Stomach (tissue), 8 donors: ENCODE measurements at regions not wholly inside any gene's neighbourhood (a gene's known extent, or its start where the extent isn't known, plus 50 kb on each side); places are given as distances from the start of the nearest gene placed in this dataset.

Source experiments
- DNase-seq, 2 donors: peaks; one replicate each; pipeline versions ENCODE4 v3.0.0 to v3.0.0-alpha.2; 2013 to 2019
- H3K27ac ChIP-seq, 5 donors: fragments of 200-600 bp in 4 of 5; sonication (generic) in 4 of 5; one replicate each; pipeline ENCODE4 v1.5.1; 2013 to 2019; ENCODE audit warnings: mild to moderate bottlenecking in 1 of 5, moderate library complexity in 1 of 5
- H3K27me3 ChIP-seq, 3 donors: fragments of 200-600 bp; sonication (generic); one replicate each; pipeline ENCODE4 v1.5.1; 2017 to 2019; ENCODE audit warnings: mixed run types in 1 of 3
- H3K36me3 ChIP-seq, 4 donors: fragments of 200-600 bp; sonication (generic); 1 replicate in 3 of 4; 2 replicates in 1 of 4; pipeline ENCODE4 v1.5.1; 2016 to 2019
- H3K4me1 ChIP-seq, 4 donors: fragments of 200-600 bp; sonication (generic); one replicate each; pipeline ENCODE4 v1.5.1; 2016 to 2019
- H3K4me3 ChIP-seq, 4 donors: fragments of 200-600 bp; sonication (generic) in 3 of 4; one replicate each; pipeline ENCODE4 v1.5.1; 2016 to 2019; ENCODE audit warnings: mild to moderate bottlenecking in 1 of 4
- H3K9me3 ChIP-seq, 4 donors: fragments of 200-600 bp; sonication (generic); one replicate each; pipeline ENCODE4 v1.5.1; 2016 to 2019
- CTCF ChIP-seq, 7 experiments: fragments of 450-650 bp in 4 of 7; fragments of 200-600 bp in 3 of 7; sonication (generic) in 3 of 7; IDR thresholded peaks; one replicate each; pipeline ENCODE4 v1.5.1; 2016 to 2019; ENCODE audit warnings: antibody characterized with exemption in 7 of 7, control low read depth in 2 of 7, mild to moderate bottlenecking in 1 of 7
- EP300 ChIP-seq: sonication (generic); formaldehyde crosslinking; IDR thresholded peaks from one replicate; pipeline ENCODE4 v1.6.1; 2017; ENCODE audit warnings: antibody characterized with exemption
- POLR2A ChIP-seq, 4 donors: fragments of 450-650 bp; IDR thresholded peaks; one replicate each; pipeline ENCODE4 v1.6.1; 2016; ENCODE audit warnings: antibody characterized with exemption in 4 of 4, control low read depth in 2 of 4, mild to moderate bottlenecking in 1 of 4, moderate library complexity in 1 of 4
- POLR2AphosphoS5 ChIP-seq, 3 donors: sonication (generic); formaldehyde crosslinking; IDR thresholded peaks; one replicate each; pipeline ENCODE4 v1.6.1; 2016; ENCODE audit warnings: antibody characterized with exemption in 3 of 3
- WGBS, 5 donors: extraction: QIAGEN DNeasy Blood & Tissue Kit in 3 of 5; methylation state at CpG; one replicate each; pipeline versions ENCODE4 v1.1.5 to v1.1.7; 2013 to 2018; 5-methylcytosine and 5-hydroxymethylcytosine counted together
- intact Hi-C: fragments of 100-400 bp; cut with DNase I; formaldehyde crosslinking; loops from one replicate; pipeline ENCODE4 v1.15.1; 2023; ENCODE audit warnings: low total_unique reads
- donor health status: healthy with polysubstance abuse.
- donor health status: Bipolar disorder and iron deficiency.
- donor health status: healthy.

DNA sequence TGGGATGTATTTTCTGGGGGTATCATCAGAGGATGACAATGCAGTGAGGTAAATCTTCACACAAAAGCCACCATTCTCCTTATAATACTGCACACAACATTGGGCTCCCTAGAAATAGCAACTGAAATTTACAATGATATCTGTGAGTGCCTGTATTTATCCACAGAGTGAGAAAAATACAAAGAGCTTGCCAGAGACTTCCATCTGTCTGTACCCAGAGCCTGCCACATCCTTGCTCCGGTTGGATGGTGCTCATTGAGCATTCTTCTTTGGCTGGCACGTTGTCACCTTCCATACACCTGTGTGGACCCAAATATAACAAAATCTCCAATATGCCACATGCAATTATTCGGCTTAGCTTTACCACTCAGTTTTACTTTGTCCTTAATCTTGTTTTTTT, 189.5 kb upstream of the UFM1 start:
- H3K27me3 ChIP-seq = no peaks in the 10 kb centered on the region
- TF ChIP-seq POLR2A (IDR thresholded peaks at IDR 0.05) = no peak
- no peak for TF ChIP-seq CTCF (IDR thresholded peaks at IDR 0.05)
- no peak for TF ChIP-seq EP300
- no peak for TF ChIP-seq POLR2AphosphoS5 (IDR thresholded peaks at IDR 0.05)
- no peaks in the 10 kb centered on the region for H3K4me1 ChIP-seq
- no peak overlapping the region for H3K4me3 ChIP-seq
- intact Hi-C loops = no loop called here
- H3K36me3 ChIP-seq = no peaks in the 10 kb centered on the region
- no peaks in the 10 kb centered on the region for H3K9me3 ChIP-seq
- no peak overlapping the region for H3K27ac ChIP-seq
- 81 to 94% (median 88%) methylated on average over 3 of the region's 3 CpGs for WGBS, 5 donors
- DNase-seq = no peak

- H3K4me3 ChIP-seq = no peak overlapping the region
- no peak for DNase-seq
- H3K4me1 ChIP-seq = no peaks in the 10 kb centered on the region
- intact Hi-C loops = no loop called here
- TF ChIP-seq POLR2A (IDR thresholded peaks at IDR 0.05) (no peak), CTCF (IDR thresholded peaks at IDR 0.05) (no peak)
- no peaks in the 10 kb centered on the region for H3K36me3 ChIP-seq
- no peaks in the 10 kb centered on the region for H3K9me3 ChIP-seq
- H3K27me3 ChIP-seq = no peaks in the 10 kb centered on the region
- WGBS, 5 donors = 90 to 100% (median 98%) methylated on average over 1 of the region's 1 CpG
- H3K27ac ChIP-seq = no peak overlapping the region
Measured at GRCh38 chr13:38159710-38160109, 189.9 kb upstream of the UFM1 start.

DNA sequence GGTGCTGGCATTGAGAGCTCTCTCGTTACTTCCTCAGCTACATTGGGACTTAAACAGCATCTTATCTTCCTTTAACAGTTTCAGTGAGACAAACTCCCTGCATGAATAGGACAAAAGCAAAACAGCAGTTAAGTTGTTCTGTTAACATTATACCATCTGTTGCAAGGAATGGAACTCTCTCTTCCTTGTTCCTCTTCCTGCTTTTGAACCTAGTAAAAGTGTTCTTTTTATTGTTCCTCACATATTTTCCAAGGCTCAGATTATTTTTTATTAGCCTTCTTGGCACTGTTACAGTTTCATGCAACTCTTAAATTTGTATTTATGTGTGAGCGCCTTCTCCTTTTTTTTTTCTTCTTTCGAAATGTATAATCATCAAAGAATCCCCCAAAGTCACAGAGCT, 202.6 kb upstream of the UFM1 start:
- no peak for DNase-seq
- no peaks in the 10 kb centered on the region for H3K27me3 ChIP-seq
- TF ChIP-seq POLR2A (IDR thresholded peaks at IDR 0.05) (no peak), POLR2AphosphoS5 (IDR thresholded peaks at IDR 0.05) (no peak), CTCF (IDR thresholded peaks at IDR 0.05) (no peak), EP300 (no peak)
- no peaks in the 10 kb centered on the region for H3K4me1 ChIP-seq
- WGBS, 5 donors = 72 to 83% (median 77%) methylated on average over 3 of the region's 3 CpGs
- H3K36me3 ChIP-seq = no peaks in the 10 kb centered on the region
- intact Hi-C loops = no loop called here
- peaks cover 0 to 1% (median under 1%) of the 10 kb centered on the region in 4 donors for H3K9me3 ChIP-seq
- no peak overlapping the region for H3K27ac ChIP-seq
- H3K4me3 ChIP-seq = no peak overlapping the region

DNA sequence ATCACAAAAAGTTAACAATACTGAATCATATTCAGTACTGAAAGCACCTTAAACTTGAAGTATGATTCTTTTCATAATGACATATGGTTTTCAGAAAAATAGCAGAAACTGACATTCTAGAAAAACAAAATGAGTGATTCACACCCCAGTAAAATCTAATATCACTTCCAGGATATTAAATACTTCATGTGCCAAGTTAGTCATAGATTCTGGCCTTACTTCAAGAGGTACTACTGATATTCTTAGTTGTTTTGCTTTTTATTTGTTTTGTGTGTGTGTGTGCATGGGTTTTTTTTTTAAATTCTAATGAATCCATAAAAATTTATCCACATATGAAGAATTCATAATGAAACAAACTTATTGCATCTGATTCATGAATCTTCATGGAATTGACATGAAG, 207.9 kb upstream of the UFM1 start:
- H3K4me3 ChIP-seq = no peak overlapping the region
- no peaks in the 10 kb centered on the region for H3K4me1 ChIP-seq
- H3K27me3 ChIP-seq = no peaks in the 10 kb centered on the region
- TF ChIP-seq EP300 = no peak
- intact Hi-C loops = no loop called here
- H3K27ac ChIP-seq = no peak overlapping the region
- H3K9me3 ChIP-seq = no peaks in the 10 kb centered on the region
- no peak for DNase-seq
- H3K36me3 ChIP-seq = no peaks in the 10 kb centered on the region

DNA sequence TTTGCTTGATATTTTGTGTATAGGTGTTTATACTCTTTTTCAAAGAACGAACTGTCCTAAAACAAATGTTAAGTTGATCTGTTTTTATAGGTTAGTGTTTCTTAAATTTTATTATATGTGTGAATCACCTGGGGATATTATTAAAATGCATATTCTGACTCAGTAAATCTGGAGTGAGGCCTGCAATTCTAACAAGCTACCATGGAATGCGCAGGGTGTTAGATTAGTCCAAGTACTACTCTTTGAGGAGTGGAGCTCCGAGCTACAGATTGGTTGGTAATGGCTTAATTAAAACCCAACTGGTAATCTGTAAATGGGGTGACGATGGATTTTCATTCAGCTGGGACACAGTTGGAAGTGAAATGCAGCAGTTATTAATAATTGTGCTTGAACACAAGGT, 214.1 kb upstream of the UFM1 start:
- Histone ChIP-seq H3K27ac (no peak overlapping the region), H3K9me3 (no peaks in the 10 kb centered on the region)
- intact Hi-C loops = no loop called here

GRCh38 chr13:38121267-38121666, 228.4 kb upstream of the UFM1 start:
- TF ChIP-seq CTCF (IDR thresholded peaks at IDR 0.05) (no peak), POLR2A (IDR thresholded peaks at IDR 0.05) (no peak), POLR2AphosphoS5 (IDR thresholded peaks at IDR 0.05) (no peak), EP300 (no peak)
- no peaks in the 10 kb centered on the region for H3K36me3 ChIP-seq
- peak in 1 of 2 donors; percentile 20 for DNase-seq
- 52 to 68% (median 54%) methylated on average over 4 of the region's 4 CpGs for WGBS, 5 donors
- no peak overlapping the region for H3K27ac ChIP-seq
- no peak overlapping the region for H3K4me3 ChIP-seq
- H3K27me3 ChIP-seq = no peaks in the 10 kb centered on the region
- H3K4me1 ChIP-seq = no peaks in the 10 kb centered on the region
- peaks cover 0 to 6% (median 0%) of the 10 kb centered on the region in 4 donors for H3K9me3 ChIP-seq
- intact Hi-C loops = no loop called here

More for the DNA sequence above, 214.1 kb upstream of the UFM1 start:
- no peak for TF ChIP-seq POLR2A (IDR thresholded peaks at IDR 0.05)
- no peak for DNase-seq
- Histone ChIP-seq H3K4me3 (no peak overlapping the region), H3K36me3 (no peaks in the 10 kb centered on the region), H3K4me1 (no peaks in the 10 kb centered on the region), H3K27me3 (no peaks in the 10 kb centered on the region)
- 83 to 92% (median 88%) methylated on average over 4 of the region's 4 CpGs for WGBS, 5 donors
